A673 (cell line): ENCODE measurements at regions not wholly inside any gene's neighbourhood (a gene's known extent, or its start where the extent isn't known, plus 50 kb on each side); places are given as distances from the start of the nearest gene placed in this dataset.

Source experiments
- BruUV-seq: library from RNA; stranded (reverse); fragments of 400-500 nt; replicated peaks from 2 replicates; lab custom pipeline; 2021; lab: Mats Ljungman, UMichigan
- CTCF ChIA-PET: fragments of 300-600 bp; sonication (Branson Sonifier 250); formaldehyde crosslinking; loops from one replicate; lab custom pipeline; 2022; ENCODE audit warnings: antibody characterized with exemption; lab: Charles Lee
- POLR2A ChIA-PET: fragments of 300-600 bp; sonication (Branson Sonifier 250); formaldehyde crosslinking; loops from one replicate; lab custom pipeline; 2022; ENCODE audit warnings: antibody characterized with exemption; ENCODE audit not compliant: low non-redundant PET; lab: Charles Lee
- DNase-seq: peaks from one replicate; pipeline ENCODE4 v3.0.0-alpha.2; 2015; ENCODE audit warnings: low spot score
- H3K27ac ChIP-seq: fragments of 200-600 bp; sonication (generic); 2 replicates; pipeline ENCODE4 v1.5.1; 2016; ENCODE audit warnings: mixed run types, low read depth, mild to moderate bottlenecking, mixed read lengths, antibody characterized with exemption, low read length; ENCODE audit not compliant: poor library complexity, severe bottlenecking
- H3K27me3 ChIP-seq: fragments of 200-600 bp; sonication (generic); replicated peaks from 2 replicates; pipeline ENCODE4 v1.6.1; 2017; ENCODE audit warnings: mixed run types, low read depth, mild to moderate bottlenecking, mixed read lengths, antibody characterized with exemption, low read length; ENCODE audit not compliant: insufficient read depth, poor library complexity
- H3K36me3 ChIP-seq: fragments of 200-600 bp; sonication (generic); 2 replicates; pipeline ENCODE4 v1.6.1; 2016; ENCODE audit warnings: mixed run types, mild to moderate bottlenecking, mixed read lengths, antibody characterized with exemption, low read length; ENCODE audit not compliant: insufficient read depth, poor library complexity, severe bottlenecking
- H3K4me1 ChIP-seq: fragments of 200-600 bp; sonication (generic); 2 replicates; pipeline ENCODE4 v1.6.1; 2017; ENCODE audit warnings: mixed run types, mild to moderate bottlenecking, mixed read lengths, antibody characterized with exemption, low read length; ENCODE audit not compliant: insufficient read depth, poor library complexity, severe bottlenecking
- H3K4me3 ChIP-seq: fragments of 200-600 bp; sonication (generic); 2 replicates; pipeline ENCODE4 v1.5.1; 2016; ENCODE audit warnings: low read depth, mixed run types, mild to moderate bottlenecking, mixed read lengths, low read length; ENCODE audit not compliant: poor library complexity, severe bottlenecking
- H3K9me3 ChIP-seq: fragments of 200-600 bp; sonication (generic); 2 replicates; pipeline ENCODE4 v1.6.1; 2016; ENCODE audit warnings: mixed run types, low read depth, mild to moderate bottlenecking, mixed read lengths, antibody characterized with exemption, low read length; ENCODE audit not compliant: poor library complexity, severe bottlenecking
- EZH2 ChIP-seq: fragments of 200-600 bp; sonication (generic); IDR thresholded peaks from 2 replicates; pipeline ENCODE4 v1.6.1; 2017; ENCODE audit warnings: borderline replicate concordance, low read depth, mild to moderate bottlenecking, mixed read lengths, antibody characterized with exemption, low read length; ENCODE audit not compliant: poor library complexity, severe bottlenecking
- intact Hi-C: fragments of 100-400 bp; cut with micrococcal nuclease; formaldehyde crosslinking; loops from one replicate; pipeline ENCODE4 v1.10.0; 2022; ENCODE audit not compliant: unreplicated experiment
- TF ChIP-seq, protein P1 (sequence below): fragments of 300-800, 200-600 bp; sonication (generic); conservative IDR thresholded peaks from 2 replicates; pipeline ENCODE4 v1.5.1; 2017; ENCODE audit warnings: low read depth, mild to moderate bottlenecking, antibody characterized with exemption, low read length, moderate library complexity, mixed read lengths

- no peaks in the 10 kb centered on the region for H3K36me3 ChIP-seq
- H3K4me3 ChIP-seq = no peak overlapping the region
- no peaks in the 10 kb centered on the region for H3K27me3 ChIP-seq
- intact Hi-C loops = no loop called here
- H3K4me1 ChIP-seq = no peaks in the 10 kb centered on the region
- no peaks in the 10 kb centered on the region for H3K9me3 ChIP-seq
- H3K27ac ChIP-seq = no peak overlapping the region
- ChIA-PET POLR2A (no interaction called here), CTCF (no interaction called here)
- no TSS peak for BruUV-seq
- DNase-seq = no peak
- TF ChIP-seq, protein P1, sequence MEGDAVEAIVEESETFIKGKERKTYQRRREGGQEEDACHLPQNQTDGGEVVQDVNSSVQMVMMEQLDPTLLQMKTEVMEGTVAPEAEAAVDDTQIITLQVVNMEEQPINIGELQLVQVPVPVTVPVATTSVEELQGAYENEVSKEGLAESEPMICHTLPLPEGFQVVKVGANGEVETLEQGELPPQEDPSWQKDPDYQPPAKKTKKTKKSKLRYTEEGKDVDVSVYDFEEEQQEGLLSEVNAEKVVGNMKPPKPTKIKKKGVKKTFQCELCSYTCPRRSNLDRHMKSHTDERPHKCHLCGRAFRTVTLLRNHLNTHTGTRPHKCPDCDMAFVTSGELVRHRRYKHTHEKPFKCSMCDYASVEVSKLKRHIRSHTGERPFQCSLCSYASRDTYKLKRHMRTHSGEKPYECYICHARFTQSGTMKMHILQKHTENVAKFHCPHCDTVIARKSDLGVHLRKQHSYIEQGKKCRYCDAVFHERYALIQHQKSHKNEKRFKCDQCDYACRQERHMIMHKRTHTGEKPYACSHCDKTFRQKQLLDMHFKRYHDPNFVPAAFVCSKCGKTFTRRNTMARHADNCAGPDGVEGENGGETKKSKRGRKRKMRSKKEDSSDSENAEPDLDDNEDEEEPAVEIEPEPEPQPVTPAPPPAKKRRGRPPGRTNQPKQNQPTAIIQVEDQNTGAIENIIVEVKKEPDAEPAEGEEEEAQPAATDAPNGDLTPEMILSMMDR = no peak
- no peak for TF ChIP-seq EZH2
Observed at GRCh38 chr2:16138811-16139662, 198.7 kb downstream of the MYCN start.

DNA sequence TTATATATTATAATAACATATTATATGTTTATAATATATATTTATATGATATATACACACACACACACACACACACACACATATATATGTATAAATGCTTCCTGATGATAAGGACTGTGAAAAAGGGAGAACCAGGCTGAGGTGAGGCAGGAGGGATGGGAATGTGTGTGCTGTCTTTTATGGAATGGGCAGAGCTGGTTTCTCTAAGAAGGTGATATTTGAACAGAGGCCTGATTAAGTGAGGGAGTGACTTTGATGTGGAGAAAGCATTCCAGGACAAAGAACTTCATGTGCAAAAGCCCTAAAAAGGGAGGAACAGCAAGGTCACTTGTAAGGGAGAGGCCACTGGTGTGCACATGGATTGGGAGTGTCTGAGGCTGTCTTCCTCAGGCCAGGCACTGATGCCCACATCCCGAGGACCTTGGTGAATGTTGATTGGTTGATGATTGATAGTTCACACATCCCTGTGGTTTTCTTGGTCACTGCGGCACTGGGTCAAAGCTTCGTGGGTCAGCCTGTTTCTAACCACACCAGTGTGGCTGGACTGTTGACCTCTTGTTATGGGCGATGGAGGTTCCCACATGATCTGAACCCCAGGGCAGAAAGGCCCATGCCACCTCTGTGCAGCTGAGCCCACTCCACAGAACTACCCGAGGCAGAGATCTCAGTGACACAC is 196.9 kb downstream of the MYCN start:
- BruUV-seq = no TSS peak
- no peak overlapping the region for H3K27ac ChIP-seq
- no peak for TF ChIP-seq EZH2
- TF ChIP-seq, protein P1 = no peak
- ChIA-PET CTCF (no interaction called here), POLR2A (no interaction called here)
- no peaks in the 10 kb centered on the region for H3K9me3 ChIP-seq
- DNase-seq = no peak
- no peak overlapping the region for H3K4me3 ChIP-seq
- intact Hi-C loops = no loop called here
- H3K27me3 ChIP-seq = no peaks in the 10 kb centered on the region
- H3K36me3 ChIP-seq = no peaks in the 10 kb centered on the region
- H3K4me1 ChIP-seq = no peaks in the 10 kb centered on the region

DNA sequence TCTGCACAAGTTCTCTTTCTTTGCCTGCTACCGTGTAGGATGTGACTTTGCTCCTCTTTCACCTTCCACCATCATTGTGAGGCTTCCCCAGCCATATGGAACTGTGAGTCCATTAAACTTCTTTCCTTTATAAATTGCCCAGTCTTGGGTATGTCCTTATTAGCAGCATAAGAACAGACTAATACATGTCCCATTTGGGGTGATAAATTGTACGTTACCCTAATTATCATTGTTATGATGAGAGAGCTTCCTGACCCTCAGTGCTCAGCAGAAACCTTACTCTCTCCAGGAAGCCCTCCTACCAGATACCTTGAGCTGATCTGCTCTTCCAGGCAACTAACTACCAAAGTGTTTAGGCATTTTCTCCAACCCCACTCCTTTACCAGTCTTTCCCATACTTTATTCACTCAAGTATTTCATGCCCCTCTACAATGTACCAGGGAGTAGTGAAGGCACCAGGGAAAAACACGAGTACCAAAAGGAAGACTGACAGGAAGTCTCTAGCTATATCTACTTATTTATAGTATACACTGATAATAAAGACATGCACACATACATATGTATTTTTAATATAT is 196.2 kb downstream of the MYCN start:
- Histone ChIP-seq H3K4me1 (no peaks in the 10 kb centered on the region), H3K4me3 (no peak overlapping the region), H3K27ac (no peak overlapping the region), H3K27me3 (no peaks in the 10 kb centered on the region), H3K9me3 (no peaks in the 10 kb centered on the region), H3K36me3 (no peaks in the 10 kb centered on the region)
- CTCF ChIA-PET = no interaction called here
- no peak for DNase-seq
- TF ChIP-seq, protein P1 = no peak
- no peak for TF ChIP-seq EZH2
- POLR2A ChIA-PET = no interaction called here
- BruUV-seq = no TSS peak
- intact Hi-C loops = no loop called here
